IMR-90 (cell line): ENCODE measurements at regions not wholly inside any gene's neighbourhood (a gene's known extent, or its start where the extent isn't known, plus 50 kb on each side); places are given as distances from the start of the nearest gene placed in this dataset.

Experiments
- ATAC-seq: fragments of 200-7000 bp; cut with Tn5 transposase; 2 replicates; pipeline ENCODE4 v1.9.1; 2020; ENCODE audit warnings: low read depth, mild to moderate bottlenecking, moderate library complexity
- BruUV-seq: library from RNA; stranded (reverse); fragments of 400-500 nt; replicated peaks from 2 replicates; lab custom pipeline; 2021; lab: Mats Ljungman, UMichigan
- CTCF ChIA-PET: fragments of 300-600 bp; formaldehyde crosslinking; extraction: SDS; loops from one replicate; lab custom pipeline; 2021; ENCODE audit warnings: antibody characterized with exemption; lab: Yijun Ruan, JAX
- POLR2A ChIA-PET: fragments of 300-600 bp; sonication (Branson Sonifier 250); formaldehyde crosslinking; loops from one replicate; lab custom pipeline; 2022; ENCODE audit warnings: antibody characterized with exemption; ENCODE audit not compliant: unreplicated experiment; lab: Charles Lee
- DNase-seq: peaks from one replicate; pipeline ENCODE4 v3.0.0; 2013
- H2AFZ ChIP-seq: replicated peaks from 2 replicates; pipeline ENCODE3; 2013; ENCODE audit warnings: low read length, mild to moderate bottlenecking; ENCODE audit not compliant: poor library complexity
- H2AK5ac ChIP-seq: 2 replicates; pipeline ENCODE4 v1.6.1; 2013; ENCODE audit warnings: low read depth, low read length, inconsistent platforms
- H2AK9ac ChIP-seq: replicated peaks from 2 replicates; pipeline ENCODE3; 2013; ENCODE audit warnings: mild to moderate bottlenecking, low read depth, low read length, moderate library complexity; ENCODE audit not compliant: poor library complexity
- H2BK120ac ChIP-seq: 2 replicates; pipeline ENCODE4 v1.6.1; 2013; ENCODE audit warnings: low read depth, low read length, inconsistent platforms
- H2BK15ac ChIP-seq: 3 replicates; pipeline ENCODE4 v1.6.1; 2013; ENCODE audit warnings: low read depth, low read length, inconsistent platforms
- H2BK20ac ChIP-seq: 2 replicates; pipeline ENCODE4 v1.6.1; 2013; ENCODE audit warnings: low read depth, mild to moderate bottlenecking, inconsistent platforms, low read length, moderate library complexity
- H2BK5ac ChIP-seq: 2 replicates; pipeline ENCODE4 v1.6.1; 2013; ENCODE audit warnings: mild to moderate bottlenecking, low read depth, low read length, inconsistent platforms; ENCODE audit not compliant: poor library complexity, severe bottlenecking
- H3K14ac ChIP-seq: replicated peaks from 2 replicates; pipeline ENCODE4 v1.6.1; 2013; ENCODE audit warnings: low read depth, low read length, inconsistent platforms
- H3K18ac ChIP-seq: 2 replicates; pipeline ENCODE4 v1.6.1; 2013; ENCODE audit warnings: low read depth, low read length, control low read depth
- H3K23ac ChIP-seq: 2 replicates; pipeline ENCODE4 v1.6.1; 2013; ENCODE audit warnings: low read depth, low read length, inconsistent platforms
- H3K27ac ChIP-seq: 2 replicates; pipeline ENCODE4 v1.5.1; 2013; ENCODE audit warnings: mild to moderate bottlenecking, control low read depth, low read length; ENCODE audit not compliant: insufficient read depth
- H3K27me3 ChIP-seq: 2 replicates; pipeline ENCODE4 v1.6.1; 2013; ENCODE audit warnings: low read length; ENCODE audit not compliant: control insufficient read depth, insufficient read depth
- H3K36me3 ChIP-seq: 2 replicates; pipeline ENCODE4 v1.6.1; 2013; ENCODE audit warnings: low read length, mixed read lengths; ENCODE audit not compliant: control insufficient read depth, insufficient read depth
- H3K4ac ChIP-seq: 2 replicates; pipeline ENCODE4 v1.6.1; 2013; ENCODE audit warnings: low read depth, low read length, inconsistent platforms
- H3K4me1 ChIP-seq: 2 replicates; pipeline ENCODE4 v1.6.1; 2013; ENCODE audit warnings: low read length, mixed read lengths; ENCODE audit not compliant: control insufficient read depth, insufficient read depth
- H3K4me2 ChIP-seq: 2 replicates; pipeline ENCODE4 v1.6.1; 2013; ENCODE audit warnings: low read depth, mild to moderate bottlenecking, control low read depth, low read length, moderate library complexity
- H3K4me3 ChIP-seq: 2 replicates; pipeline ENCODE4 v1.5.1; 2013; ENCODE audit warnings: low read depth, mild to moderate bottlenecking, control low read depth, low read length, moderate library complexity; ENCODE audit not compliant: insufficient read depth
- H3K56ac ChIP-seq: 2 replicates; pipeline ENCODE4 v1.6.1; 2013; ENCODE audit warnings: low read length, inconsistent platforms; ENCODE audit not compliant: insufficient read depth; ENCODE audit errors: extremely low read depth
- H3K79me1 ChIP-seq, 2 experiments: 2 replicates each; pipeline ENCODE4 v1.6.1; 2013; ENCODE audit warnings: low read length in 2 of 2, inconsistent platforms in 1 of 2, low read depth in 1 of 2
- H3K9ac ChIP-seq: 2 replicates; pipeline ENCODE4 v1.6.1; 2013; ENCODE audit warnings: low read depth, low read length, control low read depth
- H3K9me1 ChIP-seq: 2 replicates; pipeline ENCODE4 v1.6.1; 2013; ENCODE audit warnings: low read length, inconsistent platforms; ENCODE audit not compliant: insufficient read depth
- H3K9me3 ChIP-seq: 2 replicates; pipeline ENCODE4 v1.6.1; 2013; ENCODE audit warnings: low read length; ENCODE audit not compliant: control insufficient read depth, insufficient read depth
- H4K20me1 ChIP-seq: 2 replicates; pipeline ENCODE4 v1.6.1; 2013; ENCODE audit warnings: low read length, inconsistent platforms; ENCODE audit not compliant: insufficient read depth
- H4K5ac ChIP-seq: 2 replicates; pipeline ENCODE4 v1.6.1; 2013; ENCODE audit warnings: mild to moderate bottlenecking, low read depth, low read length, control low read depth
- H4K8ac ChIP-seq, 2 experiments: 2 replicates each; pipeline ENCODE4 v1.6.1; 2013; ENCODE audit warnings: low read depth in 2 of 2, low read length in 2 of 2, control low read depth in 1 of 2, inconsistent platforms in 1 of 2
- H4K91ac ChIP-seq: 2 replicates; pipeline ENCODE4 v1.6.1; 2013; ENCODE audit warnings: low read depth, low read length, inconsistent platforms; ENCODE audit not compliant: insufficient read depth
- BHLHE40 ChIP-seq: fragments of 150-350 bp; IDR thresholded peaks from 2 replicates; pipeline ENCODE4 v1.6.1; 2016; ENCODE audit warnings: mild to moderate bottlenecking, low read depth, low read length
- CEBPB ChIP-seq: IDR thresholded peaks from 2 replicates; pipeline ENCODE4 v1.6.1; 2012; ENCODE audit warnings: low read depth, low read length, improper control_type of control experiment
- CTCF ChIP-seq: conservative IDR thresholded peaks from 2 replicates; pipeline ENCODE4 v1.5.1; 2012; ENCODE audit warnings: mild to moderate bottlenecking, low read depth, low read length, improper control_type of control experiment
- ELK1 ChIP-seq: fragments of 150-350 bp; IDR thresholded peaks from 2 replicates; pipeline ENCODE4 v1.6.1; 2016; ENCODE audit warnings: low read depth, mild to moderate bottlenecking, low read length, moderate library complexity, borderline replicate concordance
- FOS ChIP-seq: fragments of 150-350 bp; IDR thresholded peaks from 2 replicates; pipeline ENCODE4 v1.6.1; 2016; ENCODE audit warnings: low read depth, low read length
- MAFK ChIP-seq: IDR thresholded peaks from 2 replicates; pipeline ENCODE4 v1.6.1; 2012; ENCODE audit warnings: low read depth, low read length, improper control_type of control experiment
- MAZ ChIP-seq: IDR thresholded peaks from 2 replicates; pipeline ENCODE4 v1.6.1; 2012; ENCODE audit warnings: low read depth, mild to moderate bottlenecking, low read length, improper control_type of control experiment, moderate library complexity, borderline replicate concordance
- MXI1 ChIP-seq: IDR thresholded peaks from 2 replicates; pipeline ENCODE4 v1.6.1; 2012; ENCODE audit warnings: low read depth, mild to moderate bottlenecking, low read length, moderate library complexity, borderline replicate concordance
- NFE2L2 ChIP-seq: fragments of 150-350 bp; IDR thresholded peaks from 2 replicates; pipeline ENCODE4 v1.6.1; 2016; ENCODE audit warnings: low read depth, mild to moderate bottlenecking, low read length
- POLR2A ChIP-seq: IDR thresholded peaks from 2 replicates; pipeline ENCODE4 v1.6.1; 2012; ENCODE audit warnings: mild to moderate bottlenecking, low read depth, low read length
- RAD21 ChIP-seq: IDR thresholded peaks from 2 replicates; pipeline ENCODE4 v1.6.1; 2012; ENCODE audit warnings: low read length, improper control_type of control experiment
- RCOR1 ChIP-seq: IDR thresholded peaks from 2 replicates; pipeline ENCODE4 v1.6.1; 2012; ENCODE audit warnings: mild to moderate bottlenecking, low read length, improper control_type of control experiment; ENCODE audit not compliant: insufficient replicate concordance
- RFX5 ChIP-seq: IDR thresholded peaks from 2 replicates; pipeline ENCODE4 v1.8.0; 2012; ENCODE audit warnings: low read depth, mild to moderate bottlenecking, low read length, moderate library complexity
- SMC3 ChIP-seq: fragments of 150-350 bp; IDR thresholded peaks from 2 replicates; pipeline ENCODE4 v1.6.1; 2016; ENCODE audit warnings: low read depth, mild to moderate bottlenecking, antibody characterized with exemption, low read length, moderate library complexity
- WGBS, 2 experiments: methylation state at CpG; one replicate each; pipeline versions ENCODE4 v1.1.5 to v1.1.7; 2013; ENCODE audit warnings: missing lambda C conversion rate in 2 of 2; ENCODE audit not compliant: insufficient read length in 1 of 2; ENCODE audit errors: extremely low coverage in 2 of 2; 5-methylcytosine and 5-hydroxymethylcytosine counted together
- dilution Hi-C: fragments of 300-500 bp; cut with HindIII; formaldehyde crosslinking; loops from one replicate; pipeline ENCODE4 v1.14.3; 2018; ENCODE audit warnings: low sequenced_read_pairs; ENCODE audit not compliant: unreplicated experiment
- in situ Hi-C: fragments of 300-500 bp; cut with MboI; formaldehyde crosslinking; loops from 3 replicates; pipeline ENCODE4 v1.14.3; 2019; ENCODE audit warnings: low sequenced_read_pairs, inconsistent platforms, mixed read lengths
- intact Hi-C: fragments of 100-400 bp; cut with micrococcal nuclease; formaldehyde crosslinking; loops from 2 replicates; pipeline ENCODE4 v1.10.0; 2022
- TF ChIP-seq, protein P1 (sequence below): fragments of 150-350 bp; IDR thresholded peaks from 2 replicates; pipeline ENCODE4 v1.6.1; 2017; ENCODE audit warnings: mild to moderate bottlenecking, antibody characterized with exemption, low read length, low read depth

- Histone ChIP-seq H3K18ac (no peak overlapping the region), H3K4ac (no peak overlapping the region), H3K56ac (no peak overlapping the region), H3K79me1 (no peaks in the 10 kb centered on the region), H3K14ac (no peak overlapping the region), H3K4me1 (no peaks in the 10 kb centered on the region), H2BK5ac (no peak overlapping the region), H2AK5ac (no peak overlapping the region), H3K36me3 (no peaks in the 10 kb centered on the region), H4K91ac (no peak overlapping the region), H4K8ac (no peak overlapping the region), H3K9me3 (no peaks in the 10 kb centered on the region), H2AFZ (no peak overlapping the region), H2AK9ac (no peak overlapping the region), H3K4me3 (no peak overlapping the region), H3K27me3 (no peaks in the 10 kb centered on the region), H3K27ac (no peak overlapping the region), H2BK120ac (no peak overlapping the region), H3K4me2 (no peak overlapping the region), H2BK15ac (no peak overlapping the region), H4K20me1 (no peaks in the 10 kb centered on the region), H2BK20ac (no peak overlapping the region), H3K9ac (no peak overlapping the region), H3K9me1 (no peaks in the 10 kb centered on the region), H4K5ac (no peak overlapping the region), H3K23ac (no peak overlapping the region)
- CTCF ChIA-PET = no interaction called here
- intact Hi-C loops = no loop called here
- ATAC-seq = no peak
- POLR2A ChIA-PET = no interaction called here
- TF ChIP-seq FOS (no peak), MXI1 (no peak), POLR2A (no peak), MAFK (no peak), BHLHE40 (no peak), MAZ (no peak), ELK1 (no peak), CTCF (no peak), CEBPB (no peak), NFE2L2 (no peak), SMC3 (no peak), RFX5 (no peak), RCOR1 (no peak), RAD21 (no peak)
- TF ChIP-seq, protein P1, sequence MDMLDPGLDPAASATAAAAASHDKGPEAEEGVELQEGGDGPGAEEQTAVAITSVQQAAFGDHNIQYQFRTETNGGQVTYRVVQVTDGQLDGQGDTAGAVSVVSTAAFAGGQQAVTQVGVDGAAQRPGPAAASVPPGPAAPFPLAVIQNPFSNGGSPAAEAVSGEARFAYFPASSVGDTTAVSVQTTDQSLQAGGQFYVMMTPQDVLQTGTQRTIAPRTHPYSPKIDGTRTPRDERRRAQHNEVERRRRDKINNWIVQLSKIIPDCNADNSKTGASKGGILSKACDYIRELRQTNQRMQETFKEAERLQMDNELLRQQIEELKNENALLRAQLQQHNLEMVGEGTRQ = no peak
- WGBS, 2 experiments = no CpG with 5 or more reads among the region's 1 CpG
- DNase-seq = no peak
- no TSS peak for BruUV-seq
- dilution Hi-C loops = no loop called here
- in situ Hi-C loops = no loop called here
Measured at GRCh38 chr12:66836623-66837310, 157.9 kb upstream of the GRIP1 start.
